Keratinocyte (primary cell): ENCODE measurements at regions not wholly inside any gene's neighbourhood (a gene's known extent, or its start where the extent isn't known, plus 50 kb on each side); places are given as distances from the start of the nearest gene placed in this dataset.
"Not testable (repeated sequence)": the region's sequence is repeated elsewhere in the genome, so short reads cannot be mapped to it uniquely, and the experiment has no call there.

Experiments used
- EZH2 ChIP-seq: IDR thresholded peaks from one replicate; pipeline ENCODE4 v1.6.1; 2012; ENCODE audit warnings: inconsistent platforms, mild to moderate bottlenecking, low read length, moderate library complexity
- TF ChIP-seq, protein P1 (sequence below), 3 experiments: IDR thresholded peaks in 1 of 3; conservative IDR thresholded peaks in 1 of 3; optimal IDR thresholded peaks in 1 of 3; 2 replicates in 2 of 3; 3 replicates in 1 of 3; pipeline versions ENCODE3 to v1.5.1; 2011; ENCODE audit warnings: low read length in 3 of 3, mild to moderate bottlenecking in 3 of 3, moderate library complexity in 2 of 3, control low read depth in 1 of 3, inconsistent platforms in 1 of 3; ENCODE audit not compliant: insufficient read depth in 2 of 3; ENCODE audit errors: extremely low read depth in 1 of 3

DNA sequence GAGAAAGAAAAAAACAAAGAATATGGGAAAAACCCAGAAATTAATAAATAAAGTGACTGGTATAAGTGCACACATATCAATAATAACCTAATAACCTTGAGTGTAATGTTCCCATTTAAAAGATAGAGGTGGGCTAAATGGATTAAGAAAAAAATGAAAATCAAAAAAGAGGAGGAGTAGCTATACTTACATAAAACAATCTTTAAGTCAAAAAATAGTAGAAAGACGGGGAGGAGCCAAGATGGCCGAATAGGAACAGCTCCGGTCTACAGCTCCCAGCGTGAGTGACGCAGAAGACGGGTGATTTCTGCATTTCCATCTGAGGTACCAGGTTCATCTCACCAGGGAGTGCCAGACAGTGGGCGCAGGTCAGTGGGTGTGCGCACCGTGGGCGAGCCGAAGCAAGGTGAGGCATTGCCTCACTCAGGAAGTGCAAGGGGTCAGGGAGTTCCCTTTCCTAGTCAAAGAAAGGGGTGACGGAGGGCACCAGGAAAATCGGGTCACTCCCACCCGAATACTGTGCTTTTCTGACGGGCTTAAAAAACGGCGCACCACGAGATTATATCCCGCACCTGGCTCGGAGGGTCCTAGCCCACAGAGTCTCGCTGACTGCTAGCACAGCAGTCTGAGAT lies 279.0 kb downstream of the RPAP3 start:
- TF ChIP-seq, protein P1, sequence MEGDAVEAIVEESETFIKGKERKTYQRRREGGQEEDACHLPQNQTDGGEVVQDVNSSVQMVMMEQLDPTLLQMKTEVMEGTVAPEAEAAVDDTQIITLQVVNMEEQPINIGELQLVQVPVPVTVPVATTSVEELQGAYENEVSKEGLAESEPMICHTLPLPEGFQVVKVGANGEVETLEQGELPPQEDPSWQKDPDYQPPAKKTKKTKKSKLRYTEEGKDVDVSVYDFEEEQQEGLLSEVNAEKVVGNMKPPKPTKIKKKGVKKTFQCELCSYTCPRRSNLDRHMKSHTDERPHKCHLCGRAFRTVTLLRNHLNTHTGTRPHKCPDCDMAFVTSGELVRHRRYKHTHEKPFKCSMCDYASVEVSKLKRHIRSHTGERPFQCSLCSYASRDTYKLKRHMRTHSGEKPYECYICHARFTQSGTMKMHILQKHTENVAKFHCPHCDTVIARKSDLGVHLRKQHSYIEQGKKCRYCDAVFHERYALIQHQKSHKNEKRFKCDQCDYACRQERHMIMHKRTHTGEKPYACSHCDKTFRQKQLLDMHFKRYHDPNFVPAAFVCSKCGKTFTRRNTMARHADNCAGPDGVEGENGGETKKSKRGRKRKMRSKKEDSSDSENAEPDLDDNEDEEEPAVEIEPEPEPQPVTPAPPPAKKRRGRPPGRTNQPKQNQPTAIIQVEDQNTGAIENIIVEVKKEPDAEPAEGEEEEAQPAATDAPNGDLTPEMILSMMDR (optimal IDR thresholded peaks at IDR 0.05 in 1 of 3, IDR thresholded peaks at IDR 0.05 in 1 of 3, conservative IDR thresholded peaks at IDR 0.05 in 1 of 3; ENCODE audit: extremely low read depth in 1 of 3, insufficient read depth in 2 of 3, low read length in 3 of 3), result not testable (repeated sequence)
- not testable (repeated sequence) for TF ChIP-seq EZH2
